NAMALWA (cell line): ENCODE measurements at regions not wholly inside any gene's neighbourhood (a gene's known extent, or its start where the extent isn't known, plus 50 kb on each side); places are given as distances from the start of the nearest gene placed in this dataset.
"Not testable (repeated sequence)": the region's sequence is repeated elsewhere in the genome, so short reads cannot be mapped to it uniquely, and the experiment has no call there.

Experiments used
- DNase-seq: peaks from one replicate; pipeline ENCODE4 v3.0.0-alpha.2; 2015; ENCODE audit warnings: low spot score

DNA sequence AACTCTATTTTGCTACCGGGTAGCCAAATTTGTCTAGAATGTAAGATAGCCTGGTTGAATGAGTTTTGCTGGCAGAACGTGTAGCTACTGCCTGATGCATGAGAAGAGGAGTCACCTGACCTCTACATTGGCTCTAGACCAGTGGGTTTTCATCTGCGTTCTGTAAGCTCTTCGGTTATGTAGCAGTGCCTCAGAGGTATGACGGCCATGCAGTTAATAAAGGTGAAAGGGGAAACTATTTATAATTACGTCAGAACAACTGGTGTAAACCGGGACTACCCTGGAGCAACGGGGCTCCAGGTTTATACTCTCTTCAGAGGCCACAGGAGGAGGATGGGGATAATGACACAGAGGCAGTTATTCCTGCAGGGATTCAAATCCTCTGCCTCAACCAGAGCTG, 173.4 kb upstream of the KITLG start:
- DNase-seq, result no peak

DNA sequence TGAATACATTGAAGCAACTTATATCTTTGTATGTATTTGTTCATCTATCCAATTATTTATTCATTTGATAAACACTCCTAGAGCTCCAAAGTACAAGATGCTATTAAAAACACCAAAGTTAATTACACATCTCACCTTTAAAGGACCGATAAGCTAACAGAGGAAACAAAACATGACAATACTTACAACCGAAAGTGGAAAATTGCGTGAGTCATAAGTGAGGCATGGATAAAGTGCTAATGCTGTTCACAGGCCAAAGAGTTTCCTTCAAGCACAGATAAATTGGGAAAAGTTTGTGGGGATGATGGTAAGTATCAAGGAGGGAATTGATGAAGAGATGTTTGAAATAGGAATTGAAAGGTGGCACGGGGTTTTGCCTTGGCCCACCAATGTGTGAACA, 172.8 kb upstream of the KITLG start:
- DNase-seq, result no peak

- DNase-seq, result no peak
Measured at GRCh38 chr12:88752183-88752582, 171.9 kb upstream of the KITLG start.

GRCh38 chr12:88750867-88751543, 170.7 kb upstream of the KITLG start:
- DNase-seq, result no peak

DNA sequence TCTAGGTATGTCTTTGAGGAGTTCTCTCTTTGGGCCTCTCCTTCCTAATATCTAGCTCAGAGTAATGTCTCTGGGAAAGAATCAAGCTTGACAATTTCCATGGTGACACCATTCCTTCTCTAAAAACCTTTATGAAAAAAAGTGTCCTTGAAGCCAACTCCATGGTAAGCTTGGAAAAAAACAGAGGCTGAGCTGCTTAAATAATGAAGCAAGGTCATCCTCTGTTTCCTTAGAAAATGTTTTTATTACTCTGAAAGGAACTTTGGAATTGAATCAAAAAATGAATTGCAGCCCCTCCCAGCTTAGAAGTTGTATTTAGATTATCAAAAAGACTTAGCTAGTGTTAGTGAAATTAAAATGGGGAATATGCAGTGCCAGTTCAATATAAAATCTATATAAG, 166.1 kb upstream of the KITLG start:
- DNase-seq, result no peak

- DNase-seq, result no peak
Measured at GRCh38 chr12:88743946-88744685, 163.8 kb upstream of the KITLG start.

GRCh38 chr12:88737838-88738472, 157.7 kb upstream of the KITLG start:
- DNase-seq, result no peak

DNA sequence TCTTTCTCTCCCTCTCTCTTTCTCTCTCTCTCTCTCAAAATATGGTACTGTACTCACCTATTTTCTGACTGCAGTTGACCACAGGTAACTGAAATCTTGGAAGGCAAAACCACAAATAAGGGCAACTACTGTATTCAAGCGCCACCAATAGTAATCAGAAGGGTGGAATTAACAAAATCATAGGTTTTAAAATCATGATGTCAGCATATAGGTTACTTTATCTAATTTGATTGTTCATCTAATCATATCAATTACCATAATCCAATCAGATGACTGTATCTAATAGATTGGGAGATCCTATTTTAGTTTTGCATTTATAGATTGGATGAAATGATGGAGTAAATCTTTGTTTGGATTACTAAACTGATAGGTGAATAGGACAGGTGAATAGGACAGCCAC, 155.8 kb upstream of the KITLG start:
- DNase-seq, result no peak

DNA sequence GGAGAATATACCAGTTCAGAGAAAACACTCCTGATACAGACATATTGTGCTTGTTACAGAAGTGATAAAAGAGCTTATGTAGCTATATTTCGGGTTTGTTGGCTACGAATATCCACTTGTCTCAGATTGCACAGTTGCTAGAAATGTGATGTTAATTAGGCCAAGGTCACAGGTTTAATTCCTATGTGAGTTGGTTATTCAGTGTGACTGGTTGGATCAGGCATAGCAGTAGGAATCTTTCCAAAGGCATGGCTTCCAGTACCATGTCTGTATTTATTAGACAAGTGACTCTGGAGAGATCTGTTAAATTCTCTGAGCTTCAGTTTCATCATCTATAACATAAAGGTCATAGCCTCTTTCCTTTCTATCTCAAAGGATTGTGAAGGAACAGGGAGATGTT, 152.7 kb upstream of the KITLG start:
- DNase-seq, result no peak

DNA sequence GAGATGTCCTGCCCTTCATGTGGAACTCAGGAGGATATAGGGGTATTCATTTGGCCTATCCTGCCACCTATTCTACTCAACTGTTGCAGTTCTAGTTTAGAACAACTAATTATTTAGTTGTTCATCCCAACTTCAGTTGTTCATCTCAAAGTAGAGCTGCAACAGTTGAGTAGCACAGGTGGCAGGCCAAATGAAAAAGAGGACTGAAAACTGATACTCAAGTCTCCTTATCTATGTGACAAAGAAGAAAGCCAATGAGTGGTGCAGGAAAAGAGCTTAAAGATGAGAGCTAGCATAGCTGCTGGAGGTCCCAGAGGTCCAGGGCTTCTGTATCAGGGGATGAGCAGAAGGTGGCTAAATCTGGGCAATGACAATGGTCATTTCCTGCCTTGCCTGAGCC, 148.9 kb upstream of the KITLG start:
- DNase-seq, result no peak

- DNase-seq, result no peak
Measured at GRCh38 chr12:88726806-88727720, 146.8 kb upstream of the KITLG start.

DNA sequence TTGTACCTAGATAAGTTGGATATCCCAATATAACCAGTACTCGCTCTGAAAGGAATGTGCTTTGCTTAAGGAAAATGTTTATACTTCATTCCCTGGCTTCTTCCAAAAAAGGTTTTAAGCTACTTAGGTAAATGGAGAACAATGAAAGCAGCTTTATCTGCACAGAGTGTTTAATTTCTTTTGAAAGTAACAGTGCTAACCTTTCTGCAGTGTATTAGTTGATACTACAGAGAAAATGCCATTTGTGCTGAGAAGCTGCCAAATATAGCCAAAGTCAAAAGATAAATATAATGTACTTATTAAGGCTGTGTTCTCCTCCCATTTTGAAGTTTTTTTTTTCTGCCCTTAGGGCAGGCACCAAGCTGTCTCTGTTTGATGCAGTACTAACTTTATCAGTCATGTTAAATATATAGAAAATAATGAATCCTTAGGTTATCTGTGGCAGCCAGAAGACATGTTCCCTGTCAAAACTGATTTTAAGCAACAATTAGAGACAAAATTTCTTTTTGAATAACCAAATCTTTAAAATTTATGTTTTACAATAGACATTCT, 145.4 kb upstream of the KITLG start:
- no peak for DNase-seq

- no peak for DNase-seq
Measured at GRCh38 chr12:88723219-88723618, 142.9 kb upstream of the KITLG start.

DNA sequence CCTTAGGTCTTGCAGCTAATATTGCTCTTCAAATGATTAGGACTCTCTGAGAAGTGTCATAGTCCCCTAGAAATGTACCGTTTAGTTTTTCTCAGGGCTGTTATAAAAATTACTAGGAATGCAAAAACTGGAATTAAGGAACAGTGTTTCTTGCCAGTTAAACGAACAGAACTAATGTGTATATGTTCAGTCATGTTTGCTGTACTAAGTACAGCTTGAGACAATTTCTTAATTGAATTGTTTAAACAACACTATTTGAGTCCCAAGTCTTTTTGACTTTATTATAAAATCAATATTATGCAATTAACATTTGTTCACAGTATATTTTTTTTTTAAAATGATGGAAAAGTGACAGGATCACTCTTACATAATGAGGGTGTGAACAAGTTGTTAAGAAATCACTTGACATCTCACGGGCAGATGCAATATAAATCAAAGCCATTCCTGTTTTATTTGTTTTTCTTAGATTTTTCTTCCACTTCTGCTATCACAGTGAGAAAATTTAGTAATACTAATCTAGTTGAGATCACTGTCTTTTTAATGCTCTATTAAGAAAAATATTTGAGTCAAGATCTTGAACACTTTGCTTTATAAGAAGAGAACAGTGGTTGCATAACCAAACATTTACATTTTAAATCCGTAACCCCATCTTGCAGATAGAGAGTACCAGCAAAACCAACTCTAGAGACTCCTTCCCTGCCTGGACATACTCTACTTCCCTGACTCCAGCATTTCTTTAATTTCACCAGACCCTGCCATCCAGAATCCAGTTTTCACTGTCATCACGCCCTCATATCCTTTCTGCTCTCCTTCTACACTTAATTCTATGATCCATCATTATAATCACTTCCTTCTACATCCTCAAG, 140.7 kb upstream of the KITLG start:
- DNase-seq, result no peak

- no peak for DNase-seq
Measured at GRCh38 chr12:88720231-88720630, 140.0 kb upstream of the KITLG start.

DNA sequence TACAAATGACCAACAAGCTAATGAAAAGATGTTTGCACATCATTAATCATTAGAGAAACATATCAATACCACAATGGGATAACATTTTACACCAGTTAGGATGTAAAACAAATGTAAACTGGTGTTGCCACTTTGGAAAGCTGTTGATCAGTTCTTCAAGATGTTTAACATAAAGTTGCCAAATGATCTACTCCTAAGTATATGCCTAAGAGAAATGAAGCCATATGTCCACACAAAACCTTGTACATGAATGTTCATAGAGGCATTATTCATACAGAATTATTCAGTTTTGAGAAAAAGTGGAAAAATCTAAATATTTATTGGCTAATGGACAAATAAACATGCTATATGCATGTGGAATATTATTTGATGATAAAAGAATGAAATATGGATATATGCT, 136.9 kb upstream of the KITLG start:
- DNase-seq, result no peak

- DNase-seq, result no peak
Measured at GRCh38 chr12:88716240-88716639, 136.0 kb upstream of the KITLG start.

- DNase-seq, result no peak
Measured at GRCh38 chr12:88715673-88716072, 135.4 kb upstream of the KITLG start.

- not testable (repeated sequence) for DNase-seq
Measured at GRCh38 chr12:88714263-88714882, 134.1 kb upstream of the KITLG start.

- no peak for DNase-seq
Measured at GRCh38 chr12:88707800-88708199, 127.5 kb upstream of the KITLG start.

- DNase-seq, result no peak
Measured at GRCh38 chr12:88706286-88706685, 126.0 kb upstream of the KITLG start.
